Prostate gland (tissue), 2 donors: ENCODE measurements at regions not wholly inside any gene's neighbourhood (a gene's known extent, or its start where the extent isn't known, plus 50 kb on each side); places are given as distances from the start of the nearest gene placed in this dataset.

ENCODE experiments used
- DNase-seq: peaks from one replicate; pipeline ENCODE4 v3.0.0-alpha.2; 2019; ENCODE audit warnings: low spot score
- H3K27ac ChIP-seq, 2 donors: fragments of 200-600 bp; sonication (generic); 2 replicates each; pipeline ENCODE4 v1.5.1; 2017 to 2019
- H3K27me3 ChIP-seq: fragments of 200-600 bp; sonication (generic); replicated peaks from 2 replicates; pipeline ENCODE4 v1.5.1; 2019; ENCODE audit not compliant: insufficient read depth
- H3K36me3 ChIP-seq, 2 donors: fragments of 200-600 bp; sonication (generic); 1 replicate in 1 of 2; 2 replicates in 1 of 2; pipeline versions ENCODE4 v1.5.1 to v1.8.1; 2017 to 2019
- H3K4me1 ChIP-seq: fragments of 200-600 bp; sonication (generic); replicated peaks from 2 replicates; pipeline ENCODE4 v1.5.1; 2019
- H3K4me3 ChIP-seq, 2 donors: fragments of 200-600 bp; sonication (generic); 2 replicates each; pipeline ENCODE4 v1.5.1; 2017 to 2019
- H3K9me3 ChIP-seq: fragments of 200-600 bp; sonication (generic); 2 replicates; pipeline ENCODE4 v1.5.1; 2017
- POLR2A ChIP-seq: fragments of 450-650 bp; IDR thresholded peaks from one replicate; pipeline ENCODE4 v1.6.1; 2016; ENCODE audit warnings: antibody characterized with exemption, mild to moderate bottlenecking
- POLR2AphosphoS5 ChIP-seq: sonication (generic); formaldehyde crosslinking; IDR thresholded peaks from one replicate; pipeline ENCODE4 v1.6.1; 2017; ENCODE audit warnings: antibody characterized with exemption
- WGBS: methylation state at CpG from one replicate; pipeline ENCODE4 v1.1.5; 2018; 5-methylcytosine and 5-hydroxymethylcytosine counted together
- intact Hi-C: fragments of 100-400 bp; cut with DNase I; formaldehyde crosslinking; loops from one replicate; pipeline ENCODE4 v1.14.2; 2022
- TF ChIP-seq, protein P1 (sequence below), 4 experiments: fragments of 200-600 bp in 2 of 4; fragments of 450-650 bp in 2 of 4; sonication (generic) in 2 of 4; IDR thresholded peaks; 1 replicate in 3 of 4; 2 replicates in 1 of 4; pipeline ENCODE4 v1.5.1; 2016 to 2019; ENCODE audit warnings: antibody characterized with exemption in 4 of 4, mild to moderate bottlenecking in 2 of 4, moderate library complexity in 2 of 4

DNA sequence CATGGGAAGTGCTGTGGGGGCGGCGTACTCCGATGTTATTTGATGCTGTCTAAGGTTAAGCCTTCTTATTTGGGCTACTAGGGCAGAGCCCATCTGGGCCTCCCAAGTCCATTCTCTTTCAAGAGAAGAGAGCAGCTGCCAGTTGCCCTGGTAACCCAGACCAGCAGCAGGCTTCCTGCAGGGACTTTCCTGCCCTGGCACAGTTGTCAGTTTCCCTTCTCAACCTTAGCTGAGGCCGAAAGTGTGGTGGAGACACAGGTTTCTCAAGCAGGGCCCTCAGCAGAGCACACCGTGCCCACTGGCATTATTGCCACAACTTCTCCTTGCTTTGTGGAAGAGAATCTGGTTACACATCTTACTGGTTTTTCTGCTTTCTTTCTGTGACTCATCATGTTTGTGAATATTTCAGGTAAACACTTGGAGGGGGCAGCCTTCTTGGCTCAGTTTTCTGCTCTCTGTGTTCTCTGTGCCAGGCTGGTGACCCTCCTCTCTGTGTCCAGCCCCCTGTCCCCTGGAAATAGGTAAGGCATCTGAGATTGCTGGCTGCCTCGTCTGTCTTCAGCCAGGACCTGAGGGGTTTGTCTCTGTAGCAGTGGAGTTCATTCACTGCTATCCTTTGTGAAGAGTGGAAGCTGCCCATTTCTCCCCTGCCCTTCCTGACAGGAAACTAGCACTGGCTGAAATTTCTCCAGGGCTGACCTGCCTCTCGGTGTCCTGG is 111.0 kb downstream of the B3GNT2 start:
- TF ChIP-seq POLR2A: no peak
- peak; percentile 80 for TF ChIP-seq POLR2AphosphoS5
- TF ChIP-seq, protein P1, sequence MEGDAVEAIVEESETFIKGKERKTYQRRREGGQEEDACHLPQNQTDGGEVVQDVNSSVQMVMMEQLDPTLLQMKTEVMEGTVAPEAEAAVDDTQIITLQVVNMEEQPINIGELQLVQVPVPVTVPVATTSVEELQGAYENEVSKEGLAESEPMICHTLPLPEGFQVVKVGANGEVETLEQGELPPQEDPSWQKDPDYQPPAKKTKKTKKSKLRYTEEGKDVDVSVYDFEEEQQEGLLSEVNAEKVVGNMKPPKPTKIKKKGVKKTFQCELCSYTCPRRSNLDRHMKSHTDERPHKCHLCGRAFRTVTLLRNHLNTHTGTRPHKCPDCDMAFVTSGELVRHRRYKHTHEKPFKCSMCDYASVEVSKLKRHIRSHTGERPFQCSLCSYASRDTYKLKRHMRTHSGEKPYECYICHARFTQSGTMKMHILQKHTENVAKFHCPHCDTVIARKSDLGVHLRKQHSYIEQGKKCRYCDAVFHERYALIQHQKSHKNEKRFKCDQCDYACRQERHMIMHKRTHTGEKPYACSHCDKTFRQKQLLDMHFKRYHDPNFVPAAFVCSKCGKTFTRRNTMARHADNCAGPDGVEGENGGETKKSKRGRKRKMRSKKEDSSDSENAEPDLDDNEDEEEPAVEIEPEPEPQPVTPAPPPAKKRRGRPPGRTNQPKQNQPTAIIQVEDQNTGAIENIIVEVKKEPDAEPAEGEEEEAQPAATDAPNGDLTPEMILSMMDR (IDR thresholded peaks at IDR 0.05): no peak
- no peaks in the 10 kb centered on the region for H3K27me3 ChIP-seq
- DNase-seq: peak; percentile 73
- no peak overlapping the region for H3K4me3 ChIP-seq
- 51% methylated on average over 7 of the region's 7 CpGs for WGBS
- intact Hi-C loops: no loop called here
- H3K4me1 ChIP-seq: peaks cover 15% of the 10 kb centered on the region
- H3K27ac ChIP-seq: peak overlapping the region; percentile 73 to 81
- H3K9me3 ChIP-seq: no peaks in the 10 kb centered on the region
- H3K36me3 ChIP-seq: no peaks in the 10 kb centered on the region

DNA sequence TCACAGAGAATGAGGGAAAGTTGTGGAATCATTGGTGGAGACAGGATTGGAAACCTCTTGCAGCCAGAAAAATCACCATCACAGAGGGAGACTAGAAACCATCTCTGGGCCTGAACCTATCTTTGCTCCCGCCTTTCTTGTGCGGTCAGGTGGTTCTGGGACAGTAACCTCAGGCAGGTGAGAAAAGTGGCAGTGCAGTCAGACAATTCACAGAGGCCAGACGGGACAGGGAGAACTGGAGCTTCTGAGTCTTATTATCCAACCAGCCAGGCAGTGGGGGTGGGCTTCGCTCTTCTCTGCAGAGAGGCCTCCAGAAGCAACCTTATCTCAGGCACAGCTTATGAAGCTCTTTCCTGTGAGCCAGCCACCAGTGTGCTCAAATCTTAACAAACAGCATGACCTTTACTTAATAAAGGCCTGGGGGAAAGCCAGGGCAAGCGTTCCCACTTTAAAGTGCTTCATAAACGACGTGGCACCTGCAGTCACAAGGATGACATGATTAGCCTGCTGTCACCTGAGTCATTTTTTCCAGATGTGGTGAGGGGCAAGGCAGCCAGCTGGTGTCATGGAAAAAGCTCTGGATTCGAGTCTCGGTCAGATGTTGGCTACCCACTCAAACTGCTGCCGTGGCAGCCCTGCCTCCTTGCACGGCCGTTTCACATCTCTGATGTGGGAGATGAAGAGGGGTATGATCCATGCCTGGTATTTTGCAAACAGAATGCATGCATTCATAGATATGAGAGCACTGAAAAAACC is 109.7 kb downstream of the B3GNT2 start:
- no peak for TF ChIP-seq POLR2A
- TF ChIP-seq, protein P1 (IDR thresholded peaks at IDR 0.05): no peak
- intact Hi-C loops: no loop called here
- Histone ChIP-seq H3K9me3 (no peaks in the 10 kb centered on the region), H3K27me3 (no peaks in the 10 kb centered on the region), H3K4me1 (peaks cover 15% of the 10 kb centered on the region), H3K27ac (peak overlapping the region; percentile 73 to 81), H3K4me3 (no peak overlapping the region), H3K36me3 (no peaks in the 10 kb centered on the region)
- DNase-seq: no peak
- 79% methylated on average over 12 of the region's 12 CpGs for WGBS

DNA sequence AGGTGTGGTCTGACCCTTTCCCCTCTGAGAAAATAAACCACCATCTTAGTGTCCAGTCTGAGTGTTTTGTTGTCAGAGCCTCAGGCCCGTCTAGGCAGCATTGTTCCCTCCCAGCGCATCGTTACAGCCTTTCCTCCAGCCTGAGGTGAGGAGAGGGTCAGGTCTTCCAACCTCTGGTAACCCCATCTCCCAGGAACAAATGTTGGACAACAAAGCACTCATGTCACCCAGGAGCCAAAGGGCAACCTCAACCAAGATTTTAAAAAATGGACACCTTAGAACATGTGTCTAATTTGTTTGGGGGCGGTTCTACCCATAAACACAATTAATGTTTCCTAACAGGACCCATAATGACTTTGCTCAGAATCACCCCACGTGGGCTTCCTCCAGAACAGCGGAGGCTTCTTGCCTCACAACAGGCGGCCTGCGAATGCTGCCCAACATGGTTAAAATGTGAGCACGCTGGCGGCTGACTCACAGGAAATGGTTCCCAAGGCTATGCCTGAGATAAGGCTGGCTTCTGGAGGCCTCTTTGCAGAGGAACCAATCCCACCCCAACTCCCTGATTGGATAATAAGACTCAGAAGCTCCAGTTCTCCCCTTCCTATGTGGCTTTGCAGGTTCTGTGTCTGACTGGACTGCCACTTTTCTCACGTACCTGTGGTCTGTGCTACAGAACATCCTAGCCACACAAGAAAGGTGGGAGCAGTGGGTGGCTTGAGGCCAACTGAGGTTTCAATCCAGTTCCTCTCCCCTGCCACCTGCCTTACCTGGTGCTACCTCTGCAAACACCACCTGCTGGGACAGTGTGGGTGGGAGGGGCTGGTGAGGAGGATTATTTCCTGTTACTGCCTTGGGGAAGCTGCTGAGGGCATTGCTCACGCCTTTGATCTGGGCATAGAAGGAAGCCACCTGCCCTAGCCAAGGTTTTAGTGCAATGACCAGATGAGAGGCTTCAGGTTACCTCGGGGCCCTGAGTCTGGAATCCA is 108.8 kb downstream of the B3GNT2 start:
- TF ChIP-seq POLR2A (no peak), POLR2AphosphoS5 (no peak)
- TF ChIP-seq, protein P1 (IDR thresholded peaks at IDR 0.05): no peak
- Histone ChIP-seq H3K27ac (peak overlapping the region; percentile 16 to 73), H3K27me3 (no peaks in the 10 kb centered on the region), H3K4me3 (no peak overlapping the region), H3K4me1 (peaks cover 15% of the 10 kb centered on the region), H3K9me3 (no peaks in the 10 kb centered on the region), H3K36me3 (no peaks in the 10 kb centered on the region)
- DNase-seq: peak; percentile 28
- intact Hi-C loops: no loop called here
- WGBS: 65% methylated on average over 8 of the region's 13 CpGs

DNA sequence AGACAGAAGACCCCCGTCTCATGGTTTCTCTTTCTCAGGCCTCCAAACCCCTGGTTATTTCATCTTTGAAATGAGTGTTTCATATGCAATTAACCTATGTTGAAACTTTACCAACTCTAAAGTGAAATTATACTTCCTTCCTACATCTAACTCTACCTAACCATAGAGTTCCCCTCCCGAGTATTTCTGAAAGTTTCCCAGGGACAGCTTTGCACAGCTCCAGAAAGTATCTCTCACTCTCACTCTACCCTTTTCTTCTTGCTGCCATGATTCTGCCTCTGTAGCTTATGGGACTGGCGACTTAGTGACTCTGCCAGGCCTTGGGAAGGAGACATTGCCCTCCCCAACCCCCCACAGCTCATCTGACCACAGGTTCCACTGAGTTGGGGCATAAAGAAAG is 107.9 kb downstream of the B3GNT2 start:
- WGBS: 96% methylated on average over 3 of the region's 3 CpGs

More for the DNA sequence above, 107.9 kb downstream of the B3GNT2 start:
- H3K36me3 ChIP-seq: no peaks in the 10 kb centered on the region
- H3K4me3 ChIP-seq: no peak overlapping the region
- H3K9me3 ChIP-seq: no peaks in the 10 kb centered on the region
- H3K27ac ChIP-seq: no peak overlapping the region
- H3K27me3 ChIP-seq: no peaks in the 10 kb centered on the region
- H3K4me1 ChIP-seq: peaks cover 15% of the 10 kb centered on the region
- intact Hi-C loops: no loop called here
- TF ChIP-seq POLR2AphosphoS5: no peak
- TF ChIP-seq, protein P1 (IDR thresholded peaks at IDR 0.05): no peak
- no peak for DNase-seq
